Kidney (tissue), 13 donors: ENCODE measurements at regions not wholly inside any gene's neighbourhood (a gene's known extent, or its start where the extent isn't known, plus 50 kb on each side); places are given as distances from the start of the nearest gene placed in this dataset.

ENCODE experiments used
- DNase-seq, 5 donors: peaks; one replicate each; pipeline ENCODE4 v3.0.0-alpha.2; 2013 to 2020
- FAIRE-seq: peaks from 2 replicates; lab custom pipeline; 2012; peaks lifted over from hg19 to GRCh38; lab: Jason Lieb, UNC
- H3K27ac ChIP-seq, 2 donors: one replicate each; pipeline ENCODE4 v1.7.0; 2013; ENCODE audit warnings: low read depth in 2 of 2, low read length in 2 of 2, inconsistent platforms in 1 of 2
- H3K27me3 ChIP-seq: one replicate; pipeline ENCODE4 v1.7.1; 2013; ENCODE audit warnings: low read length, inconsistent platforms; ENCODE audit not compliant: control insufficient read depth, insufficient read depth
- H3K36me3 ChIP-seq, 3 donors: one replicate each; pipeline versions ENCODE4 v1.7.0 to v1.7.1; 2013; ENCODE audit warnings: low read length in 3 of 3, control low read depth in 1 of 3, inconsistent platforms in 1 of 3; ENCODE audit not compliant: insufficient read depth in 3 of 3, control insufficient read depth in 2 of 3
- H3K4me1 ChIP-seq, 3 donors: one replicate each; pipeline versions ENCODE4 v1.7.0 to v1.7.1; 2013; ENCODE audit warnings: low read length in 3 of 3, inconsistent platforms in 1 of 3, low read depth in 1 of 3; ENCODE audit not compliant: control insufficient read depth in 2 of 3, insufficient read depth in 2 of 3
- H3K4me3 ChIP-seq, 3 donors: one replicate each; pipeline versions ENCODE4 v1.7.0 to v1.8.1; 2013; ENCODE audit warnings: low read length in 3 of 3, control low read depth in 1 of 3, inconsistent platforms in 1 of 3
- H3K9ac ChIP-seq, 3 donors: one replicate each; pipeline versions ENCODE4 v1.7.0 to v1.7.1; 2013; ENCODE audit warnings: low read length in 3 of 3, control low read depth in 1 of 3, inconsistent platforms in 1 of 3
- H3K9me3 ChIP-seq, 3 donors: one replicate each; pipeline versions ENCODE4 v1.7.0 to v1.7.1; 2013; ENCODE audit warnings: low read length in 3 of 3, control low read depth in 1 of 3, inconsistent platforms in 1 of 3; ENCODE audit not compliant: control insufficient read depth in 2 of 3, insufficient read depth in 1 of 3
- CTCF ChIP-seq: IDR thresholded peaks from 3 replicates; pipeline ENCODE4 v1.5.1; 2012; ENCODE audit warnings: mild to moderate bottlenecking, moderate library complexity, borderline replicate concordance; ENCODE audit not compliant: insufficient read depth; ENCODE audit errors: extremely low read depth
- intact Hi-C: fragments of 100-400 bp; cut with DNase I; formaldehyde crosslinking; loops from one replicate; pipeline ENCODE4 v1.11.1; 2022
- donor health status: control.
- donor health status: control.
- donor health status: control.
- donor health status: control.
- donor health status: control.
- donor health status: DM: yes; HTN: yes; CAD: no.
- donor health status: Normal renal cell carcinoma (clear cell type).

- intact Hi-C loops: no loop called here
- Histone ChIP-seq H3K4me1 (no peaks in the 10 kb centered on the region), H3K9ac (no peak overlapping the region), H3K27ac (no peak overlapping the region), H3K9me3 (no peaks in the 10 kb centered on the region), H3K27me3 (no peaks in the 10 kb centered on the region), H3K36me3 (no peaks in the 10 kb centered on the region), H3K4me3 (no peak overlapping the region)
- DNase-seq (no peak), FAIRE-seq (no peak)
- TF ChIP-seq CTCF: no peak
These were observed 82.2 kb upstream of the APC start for GRCh38 chr5:112655513-112655912.

GRCh38 chr5:112656451-112656850, 81.2 kb upstream of the APC start:
- Histone ChIP-seq H3K9ac (no peak overlapping the region), H3K4me3 (no peak overlapping the region), H3K36me3 (no peaks in the 10 kb centered on the region), H3K27me3 (no peaks in the 10 kb centered on the region), H3K4me1 (no peaks in the 10 kb centered on the region), H3K9me3 (no peaks in the 10 kb centered on the region), H3K27ac (no peak overlapping the region)
- no peak for FAIRE-seq
- DNase-seq: no peak
- TF ChIP-seq CTCF: no peak
- intact Hi-C loops: no loop called here

GRCh38 chr5:112657804-112658203, 79.9 kb upstream of the APC start:
- no peak for TF ChIP-seq CTCF
- FAIRE-seq (no peak), DNase-seq (no peak)
- H3K4me1 ChIP-seq: no peaks in the 10 kb centered on the region
- H3K27me3 ChIP-seq: no peaks in the 10 kb centered on the region
- no peak overlapping the region for H3K27ac ChIP-seq
- H3K4me3 ChIP-seq: no peak overlapping the region
- intact Hi-C loops: no loop called here
- H3K9ac ChIP-seq: no peak overlapping the region
- no peaks in the 10 kb centered on the region for H3K9me3 ChIP-seq
- H3K36me3 ChIP-seq: no peaks in the 10 kb centered on the region

- H3K36me3 ChIP-seq: no peaks in the 10 kb centered on the region
- intact Hi-C loops: no loop called here
- H3K27ac ChIP-seq: no peak overlapping the region
- no peak for TF ChIP-seq CTCF
- H3K4me1 ChIP-seq: no peaks in the 10 kb centered on the region
- no peak overlapping the region for H3K9ac ChIP-seq
- no peak overlapping the region for H3K4me3 ChIP-seq
- no peak for FAIRE-seq
- no peaks in the 10 kb centered on the region for H3K9me3 ChIP-seq
- no peaks in the 10 kb centered on the region for H3K27me3 ChIP-seq
- DNase-seq: no peak
These were observed 77.3 kb upstream of the APC start for GRCh38 chr5:112660359-112660758.
